ENCODE measurements at regions not wholly inside any gene's neighbourhood (a gene's known extent, or its start where the extent isn't known, plus 50 kb on each side); places are given as distances from the start of the nearest gene placed in this dataset.

DNA sequence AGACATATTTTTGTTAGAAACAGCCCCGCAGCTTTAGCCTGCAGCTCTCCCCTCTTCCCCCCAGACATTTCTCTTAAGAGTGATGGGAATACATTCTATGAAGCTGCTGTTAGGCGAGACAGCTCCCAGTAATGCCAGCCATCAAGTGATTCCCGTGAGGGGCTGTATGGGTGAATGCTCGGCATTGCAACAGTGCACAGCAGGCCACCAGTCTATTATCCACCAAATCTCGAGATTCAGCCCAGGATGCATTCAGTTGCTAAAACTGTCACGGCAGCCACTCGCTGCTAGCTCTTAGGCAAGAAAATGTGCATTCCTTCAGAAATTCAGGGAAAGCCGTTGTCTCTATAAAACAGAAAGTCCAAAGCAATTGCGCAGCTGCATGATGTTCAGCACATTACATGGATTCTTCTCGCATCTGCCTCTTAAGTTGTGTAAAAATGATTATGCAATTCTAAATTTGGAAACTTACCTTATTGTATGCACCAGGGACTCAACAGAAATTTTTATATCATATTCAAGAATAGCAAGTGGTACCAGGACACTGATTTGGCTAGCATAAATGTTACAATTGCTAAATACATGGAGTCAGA is 211.3 kb upstream of the ARL4C start:
- Histone ChIP-seq H3K27ac (ENCODE audit: low read depth, low read length) (no peak overlapping the region), H3K4me3 (ENCODE audit: low read depth, low read length) (no peak overlapping the region), H3K9me3 (ENCODE audit: control insufficient read depth, insufficient read depth, low read length) (no peaks in the 10 kb centered on the region), H3K27me3 (ENCODE audit: control insufficient read depth, insufficient read depth, low read length) (no peaks in the 10 kb centered on the region)
- ChIA-PET CTCF (interaction anchor here (0.5 to 1.6 kb wide), 2 partner anchors 15 to 407 kb away, joined by 4 read pairs; no protein-coding TSS in a partner anchor), POLR2A (interaction anchor here (1.2 kb wide), 1 partner anchor 75 kb away, joined by 3 read pairs; no protein-coding TSS in a partner anchor)
- TF ChIP-seq, protein P1, sequence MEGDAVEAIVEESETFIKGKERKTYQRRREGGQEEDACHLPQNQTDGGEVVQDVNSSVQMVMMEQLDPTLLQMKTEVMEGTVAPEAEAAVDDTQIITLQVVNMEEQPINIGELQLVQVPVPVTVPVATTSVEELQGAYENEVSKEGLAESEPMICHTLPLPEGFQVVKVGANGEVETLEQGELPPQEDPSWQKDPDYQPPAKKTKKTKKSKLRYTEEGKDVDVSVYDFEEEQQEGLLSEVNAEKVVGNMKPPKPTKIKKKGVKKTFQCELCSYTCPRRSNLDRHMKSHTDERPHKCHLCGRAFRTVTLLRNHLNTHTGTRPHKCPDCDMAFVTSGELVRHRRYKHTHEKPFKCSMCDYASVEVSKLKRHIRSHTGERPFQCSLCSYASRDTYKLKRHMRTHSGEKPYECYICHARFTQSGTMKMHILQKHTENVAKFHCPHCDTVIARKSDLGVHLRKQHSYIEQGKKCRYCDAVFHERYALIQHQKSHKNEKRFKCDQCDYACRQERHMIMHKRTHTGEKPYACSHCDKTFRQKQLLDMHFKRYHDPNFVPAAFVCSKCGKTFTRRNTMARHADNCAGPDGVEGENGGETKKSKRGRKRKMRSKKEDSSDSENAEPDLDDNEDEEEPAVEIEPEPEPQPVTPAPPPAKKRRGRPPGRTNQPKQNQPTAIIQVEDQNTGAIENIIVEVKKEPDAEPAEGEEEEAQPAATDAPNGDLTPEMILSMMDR (IDR thresholded peaks at IDR 0.05; ENCODE audit: low read depth, low read length) = no peak
- DNase-seq (ENCODE audit: low read depth, low spot score) = no peak

DNA sequence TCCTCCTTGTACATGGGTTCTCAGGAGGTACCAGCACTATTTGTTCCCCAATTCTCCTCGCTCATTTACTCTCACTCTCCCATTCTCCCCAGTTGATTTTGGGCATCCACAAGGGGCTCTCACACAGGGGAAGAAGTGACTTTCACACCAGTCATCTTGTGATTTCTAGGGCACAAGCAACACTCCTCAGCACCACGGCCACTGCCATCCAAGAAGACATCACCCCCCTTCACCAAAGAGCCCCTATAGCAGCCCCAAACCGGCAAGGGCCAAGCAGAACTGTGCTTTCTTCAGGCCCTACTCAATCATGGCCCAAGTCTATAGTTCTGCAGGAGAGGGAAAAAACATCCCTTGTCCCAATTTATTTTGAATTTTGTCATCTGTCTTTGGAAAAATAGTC is 209.2 kb upstream of the ARL4C start:
- ChIA-PET CTCF (no interaction called here), POLR2A (no interaction called here)

DNA sequence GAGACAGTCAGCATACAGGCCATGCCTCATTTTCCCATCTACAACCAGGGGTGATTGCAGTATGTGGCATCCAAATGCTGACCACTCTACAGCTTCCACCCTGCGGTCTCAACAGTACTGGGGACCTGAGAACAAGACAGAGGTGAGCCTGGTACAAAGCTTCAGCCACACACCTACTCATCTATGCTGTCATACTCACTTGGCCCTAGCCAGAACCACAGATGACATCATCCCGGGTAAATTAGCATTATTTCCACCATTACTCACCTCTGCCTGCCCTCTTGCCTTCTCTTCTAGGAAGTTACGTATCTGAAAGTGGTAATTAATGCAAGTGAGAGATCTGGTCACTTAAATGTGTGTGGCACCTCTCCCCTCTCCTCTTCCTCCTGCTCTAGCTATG is 208.2 kb upstream of the ARL4C start:
- CTCF ChIA-PET = no interaction called here
- H3K4me3 ChIP-seq (ENCODE audit: low read depth, low read length) = no peak overlapping the region
- H3K27ac ChIP-seq (ENCODE audit: low read depth, low read length) = peak overlapping the region; percentile 21

More for the DNA sequence above, 209.2 kb upstream of the ARL4C start:
- DNase-seq (ENCODE audit: low read depth, low spot score) = no peak
- Histone ChIP-seq H3K9me3 (ENCODE audit: control insufficient read depth, insufficient read depth, low read length) (no peaks in the 10 kb centered on the region; the same call in 1 of the 2 replicates), H3K4me3 (ENCODE audit: low read depth, low read length) (no peak overlapping the region), H3K27me3 (ENCODE audit: control insufficient read depth, insufficient read depth, low read length) (no peaks in the 10 kb centered on the region), H3K27ac (ENCODE audit: low read depth, low read length) (no peak overlapping the region)
- TF ChIP-seq, protein P1 (IDR thresholded peaks at IDR 0.05; ENCODE audit: low read depth, low read length) = no peak

DNA sequence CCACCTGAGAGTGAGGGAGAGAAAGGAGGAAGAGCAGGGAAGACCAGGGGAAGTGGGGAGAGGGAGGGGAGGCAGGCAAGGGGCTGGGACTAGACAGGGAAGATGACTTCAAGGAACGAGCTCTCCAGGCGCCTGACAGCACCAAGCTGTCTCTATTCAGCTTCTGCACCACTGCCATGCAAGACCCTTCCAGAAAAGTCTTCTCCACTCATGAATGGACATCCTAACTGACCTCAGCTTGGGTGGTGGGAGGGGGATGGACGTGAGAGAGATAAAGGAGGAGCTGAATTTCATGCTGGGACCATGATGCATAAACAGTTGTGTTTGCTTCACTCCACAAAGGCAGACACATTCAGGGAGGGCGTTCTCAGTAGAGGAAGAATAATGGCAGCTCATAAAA is 206.4 kb upstream of the ARL4C start:
- Histone ChIP-seq H3K27ac (ENCODE audit: low read depth, low read length) (no peak overlapping the region), H3K9me3 (ENCODE audit: control insufficient read depth, insufficient read depth, low read length) (no peaks in the 10 kb centered on the region; the same call in 1 of the 2 replicates), H3K4me3 (ENCODE audit: low read depth, low read length) (no peak overlapping the region), H3K27me3 (ENCODE audit: control insufficient read depth, insufficient read depth, low read length) (no peaks in the 10 kb centered on the region)
- no peak for DNase-seq (ENCODE audit: low read depth, low spot score)
- POLR2A ChIA-PET = no interaction called here
- TF ChIP-seq, protein P1 (IDR thresholded peaks at IDR 0.05; ENCODE audit: low read depth, low read length) = no peak
- CTCF ChIA-PET = interaction anchor here (0.9 kb wide), 1 partner anchor 18 kb away, joined by 4 read pairs; no protein-coding TSS in a partner anchor

More for the DNA sequence above, 208.2 kb upstream of the ARL4C start:
- peak; percentile 24 for DNase-seq (ENCODE audit: low read depth, low spot score)
- no peaks in the 10 kb centered on the region for H3K27me3 ChIP-seq (ENCODE audit: control insufficient read depth, insufficient read depth, low read length)
- POLR2A ChIA-PET = interaction anchor here (0.7 kb wide), 1 partner anchor 247 kb away, joined by 3 read pairs; the partner anchor contains the start of gene SH3BP4
- no peaks in the 10 kb centered on the region; the same call in 1 of the 2 replicates for H3K9me3 ChIP-seq (ENCODE audit: control insufficient read depth, insufficient read depth, low read length)
- TF ChIP-seq, protein P1 (IDR thresholded peaks at IDR 0.05; ENCODE audit: low read depth, low read length) = no peak

DNA sequence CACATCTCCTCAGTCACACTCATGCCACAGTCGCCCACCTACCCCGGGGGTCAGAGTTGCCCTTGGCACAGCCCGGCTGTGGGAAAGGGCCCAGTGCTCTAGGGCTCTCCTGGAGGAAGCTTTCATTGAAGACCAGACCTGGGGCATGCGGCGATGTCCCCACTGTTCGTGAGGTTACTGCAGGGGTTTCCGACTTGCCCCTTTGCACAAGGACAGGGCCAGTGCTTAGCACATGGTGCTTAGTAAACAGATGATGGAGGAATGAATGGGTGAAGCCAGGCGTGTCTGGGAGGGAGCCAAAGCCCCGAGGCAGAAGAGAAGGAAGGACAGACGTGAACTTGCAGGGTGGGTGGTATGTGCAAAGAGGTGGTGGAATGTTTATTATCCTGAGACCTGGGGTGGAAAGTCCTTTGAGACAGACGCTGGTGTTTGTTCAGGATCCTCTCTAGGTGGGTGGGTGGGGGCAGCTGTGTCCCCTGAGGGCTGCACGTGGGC is 205.9 kb upstream of the ARL4C start:
- Histone ChIP-seq H3K27me3 (ENCODE audit: control insufficient read depth, insufficient read depth, low read length) (no peaks in the 10 kb centered on the region), H3K4me3 (ENCODE audit: low read depth, low read length) (no peak overlapping the region), H3K27ac (ENCODE audit: low read depth, low read length) (no peak overlapping the region), H3K9me3 (ENCODE audit: control insufficient read depth, insufficient read depth, low read length) (no peaks in the 10 kb centered on the region; the same call in 1 of the 2 replicates)
- CTCF ChIA-PET = interaction anchor here (0.9 kb wide), 1 partner anchor 18 kb away, joined by 4 read pairs; no protein-coding TSS in a partner anchor
- no peak for DNase-seq (ENCODE audit: low read depth, low spot score)
- POLR2A ChIA-PET = no interaction called here
- TF ChIP-seq, protein P1 (IDR thresholded peaks at IDR 0.05; ENCODE audit: low read depth, low read length) = no peak

All from AG04450 (cell line).